HepG2 (cell line): ENCODE measurements at regions not wholly inside any gene's neighbourhood (a gene's known extent, or its start where the extent isn't known, plus 50 kb on each side); places are given as distances from the start of the nearest gene placed in this dataset.

Experiments
- ATAC-seq: fragments of 200-7000 bp; cut with Tn5 transposase; 3 replicates; pipeline ENCODE4 v1.9.1; 2020; ENCODE audit warnings: mild to moderate bottlenecking, moderate library complexity
- BruUV-seq: library from RNA; stranded (reverse); fragments of 400-500 nt; replicated peaks from 2 replicates; lab custom pipeline; 2021; lab: Mats Ljungman, UMichigan
- CTCF ChIA-PET: fragments of 300-600 bp; formaldehyde crosslinking; extraction: SDS; loops from one replicate; lab custom pipeline; 2021; ENCODE audit warnings: low total read pairs, inconsistent platforms, low intra/inter-chr PET ratio; lab: Yijun Ruan, JAX
- POLR2A ChIA-PET: fragments of 350-600 bp; sonication (Branson Sonifier 250); formaldehyde crosslinking; loops from one replicate; lab custom pipeline; 2020; ENCODE audit warnings: antibody characterized with exemption, inconsistent platforms; lab: Yijun Ruan, JAX
- DNase-seq: peaks from one replicate; pipeline ENCODE4 v3.0.0-alpha.2; 2015; ENCODE audit warnings: low spot score
- FAIRE-seq: peaks from 3 replicates; lab custom pipeline; 2011; peaks lifted over from hg19 to GRCh38; lab: Jason Lieb, UNC
- H2AFZ ChIP-seq: one replicate; pipeline ENCODE4 v1.6.1; 2011; ENCODE audit warnings: low read length, inconsistent platforms
- H3K27ac ChIP-seq: fragments of 300-600 bp; 3 replicates; pipeline ENCODE4 v1.8.0; 2011; ENCODE audit warnings: mixed run types, mild to moderate bottlenecking, mixed read lengths, low read length, inconsistent platforms; ENCODE audit not compliant: insufficient read depth; ENCODE audit errors: extremely low read length
- H3K27me3 ChIP-seq, 2 experiments: fragments of 200-600 bp in 1 of 2; 2 replicates in 1 of 2; 3 replicates in 1 of 2; pipeline versions ENCODE4 v1.6.0 to v1.8.0; 2011; ENCODE audit warnings: low read length in 2 of 2, mild to moderate bottlenecking in 2 of 2, moderate library complexity in 2 of 2, inconsistent platforms in 1 of 2; ENCODE audit not compliant: insufficient read depth in 2 of 2, control insufficient read depth in 1 of 2
- H3K36me3 ChIP-seq, 2 experiments: fragments of 200-600 bp in 1 of 2; replicated peaks in 1 of 2; 2 replicates in 1 of 2; 3 replicates in 1 of 2; pipeline versions ENCODE4 v1.5.1 to v1.8.0; 2011; ENCODE audit warnings: low read length in 2 of 2, inconsistent platforms in 1 of 2; ENCODE audit not compliant: insufficient read depth in 2 of 2, control insufficient read depth in 1 of 2
- H3K4me1 ChIP-seq: 2 replicates; pipeline ENCODE4 v1.5.1; 2012; ENCODE audit warnings: low read length, inconsistent platforms; ENCODE audit not compliant: insufficient read depth
- H3K4me2 ChIP-seq: 2 replicates; pipeline ENCODE4 v1.6.0; 2011; ENCODE audit warnings: low read depth, low read length, inconsistent platforms
- H3K4me3 ChIP-seq, 3 experiments: fragments of 200-600 bp in 1 of 3; sonication (generic), shearing (Covaris generic) in 1 of 3; replicated peaks in 1 of 3; 2 replicates each; pipeline ENCODE4 v1.5.1; 2011 to 2016; ENCODE audit warnings: low read length in 3 of 3, inconsistent platforms in 2 of 3, low read depth in 2 of 3, mild to moderate bottlenecking in 2 of 3, control low read depth in 1 of 3, mixed read lengths in 1 of 3; ENCODE audit not compliant: insufficient read depth in 1 of 3
- H3K79me2 ChIP-seq: one replicate; pipeline ENCODE4 v1.6.1; 2011; ENCODE audit warnings: low read length, inconsistent platforms; ENCODE audit not compliant: insufficient read depth
- H3K9ac ChIP-seq: 2 replicates; pipeline ENCODE4 v1.6.0; 2011; ENCODE audit warnings: mild to moderate bottlenecking, low read depth, low read length, inconsistent platforms; ENCODE audit not compliant: insufficient read depth
- H3K9me3 ChIP-seq: 2 replicates; pipeline ENCODE4 v1.5.1; 2012; ENCODE audit warnings: mild to moderate bottlenecking, low read length
- H4K20me1 ChIP-seq: 2 replicates; pipeline ENCODE4 v1.6.0; 2011; ENCODE audit warnings: inconsistent platforms, mild to moderate bottlenecking, low read length, moderate library complexity; ENCODE audit not compliant: insufficient read depth
- ARID3A ChIP-seq: IDR thresholded peaks from 2 replicates; pipeline ENCODE4 v1.6.1; 2012; ENCODE audit warnings: low read depth, low read length, improper control_type of control experiment
- GATAD2A ChIP-seq: IDR thresholded peaks from 2 replicates; pipeline ENCODE4 v1.6.1; 2016
- KLF16 ChIP-seq, 2 experiments: sonication (generic) in 1 of 2; formaldehyde crosslinking in 1 of 2; IDR thresholded peaks; 2 replicates each; pipeline versions ENCODE4 v1.6.1 to v1.8.0; 2016 to 2023; ENCODE audit warnings: missing genetic modification reagents in 2 of 2, missing compliant biosample characterization in 1 of 2
- TEAD3 ChIP-seq: optimal IDR thresholded peaks from 2 replicates; pipeline ENCODE3; 2016; ENCODE audit warnings: borderline replicate concordance
- ZFP62 ChIP-seq: sonication (generic); formaldehyde crosslinking; IDR thresholded peaks from 2 replicates; pipeline ENCODE4 v1.4.0; 2020; ENCODE audit warnings: missing genetic modification reagents
- ZNF10 ChIP-seq: sonication (generic); formaldehyde crosslinking; IDR thresholded peaks from 2 replicates; pipeline ENCODE4 v1.4.0; 2020; ENCODE audit warnings: mild to moderate bottlenecking, low read depth, missing genetic modification reagents, borderline replicate concordance
- ZNF503 ChIP-seq: sonication (generic); formaldehyde crosslinking; IDR thresholded peaks from 2 replicates; pipeline ENCODE4 v1.4.0; 2020; ENCODE audit warnings: missing genetic modification reagents
- ZNF558 ChIP-seq: sonication (generic); formaldehyde crosslinking; IDR thresholded peaks from 2 replicates; pipeline ENCODE4 v1.9.0; 2022; ENCODE audit warnings: mild to moderate bottlenecking, missing genetic modification reagents, borderline replicate concordance
- ZNF672 ChIP-seq: sonication (generic); formaldehyde crosslinking; IDR thresholded peaks from 2 replicates; pipeline ENCODE4 v1.8.1; 2022; ENCODE audit warnings: missing genetic modification reagents
- ZSCAN31 ChIP-seq: sonication (generic); formaldehyde crosslinking; IDR thresholded peaks from 2 replicates; pipeline ENCODE4 v1.5.0; 2020; ENCODE audit warnings: low read depth, mild to moderate bottlenecking, missing genetic modification reagents
- WGBS: methylation state at CpG from one replicate; pipeline ENCODE4 v1.1.6; 2017; ENCODE audit warnings: low lambda C conversion rate; 5-methylcytosine and 5-hydroxymethylcytosine counted together
- in situ Hi-C: cut with HindIII; loops from 2 replicates; pipeline ENCODE4 v1.10.0; 2017; ENCODE audit warnings: low pct_unique_long_range_greater_than_20kb; ENCODE audit not compliant: extremely low pct_ligation_motif_present
- intact Hi-C: fragments of 100-400 bp; cut with micrococcal nuclease; formaldehyde crosslinking; loops from one replicate; pipeline ENCODE4 v1.10.0; 2022; ENCODE audit not compliant: unreplicated experiment

- H3K4me1 ChIP-seq: no peaks in the 10 kb centered on the region
- no peak overlapping the region for H3K27ac ChIP-seq
- H2AFZ ChIP-seq: no peak overlapping the region
- no TSS peak for BruUV-seq
- FAIRE-seq (no peak), DNase-seq (no peak), ATAC-seq (no peak)
- H3K4me3 ChIP-seq: no peak overlapping the region
- H4K20me1 ChIP-seq: no peaks in the 10 kb centered on the region
- CTCF ChIA-PET: no interaction called here
- POLR2A ChIA-PET: no interaction called here
- in situ Hi-C loops: no loop called here
- H3K4me2 ChIP-seq: no peak overlapping the region
- no peaks in the 10 kb centered on the region for H3K36me3 ChIP-seq
- H3K9me3 ChIP-seq: no peaks in the 10 kb centered on the region
- intact Hi-C loops: no loop called here
- H3K79me2 ChIP-seq: no peaks in the 10 kb centered on the region
- TF ChIP-seq ZNF672 (CRISPR knock-in tag) (no peak), GATAD2A (CRISPR knock-in tag) (no peak), ZFP62 (CRISPR knock-in tag) (no peak), ZSCAN31 (CRISPR knock-in tag) (no peak), ARID3A (no peak), TEAD3 (no peak), KLF16 (CRISPR knock-in tag; IDR thresholded peaks at IDR 0.05) (no peak), ZNF558 (CRISPR knock-in tag) (no peak), ZNF10 (no peak), ZNF503 (CRISPR knock-in tag) (no peak)
- H3K9ac ChIP-seq: no peak overlapping the region
- 53% methylated on average over 5 of the region's 6 CpGs for WGBS
- H3K27me3 ChIP-seq: no peaks in the 10 kb centered on the region; a peak in 1 of 5 replicates
These were observed 61.6 kb upstream of the KIAA1217 start for GRCh38 chr10:24147321-24147720.
